Ishikawa (cell line): ENCODE measurements at regions not wholly inside any gene's neighbourhood (a gene's known extent, or its start where the extent isn't known, plus 50 kb on each side); places are given as distances from the start of the nearest gene placed in this dataset.

ENCODE experiments used
- CEBPB ChIP-seq: IDR thresholded peaks from 2 replicates; pipeline ENCODE4 v1.6.1; 2012
- CREB1 ChIP-seq: IDR thresholded peaks from 2 replicates; pipeline ENCODE4 v1.6.1; 2012; ENCODE audit warnings: low read depth
- EGR1 ChIP-seq: IDR thresholded peaks from 2 replicates; pipeline ENCODE4 v1.6.1; 2012
- EP300 ChIP-seq: IDR thresholded peaks from 2 replicates; pipeline ENCODE4 v1.6.1; 2012; ENCODE audit warnings: borderline replicate concordance
- FOXM1 ChIP-seq: IDR thresholded peaks from 2 replicates; pipeline ENCODE4 v1.6.1; 2012; ENCODE audit warnings: low read depth, borderline replicate concordance
- NFIC ChIP-seq: IDR thresholded peaks from 2 replicates; pipeline ENCODE4 v1.6.1; 2012
- RAD21 ChIP-seq: IDR thresholded peaks from 2 replicates; pipeline ENCODE4 v1.6.1; 2012; ENCODE audit warnings: low read depth
- TAF1 ChIP-seq: IDR thresholded peaks from 2 replicates; pipeline ENCODE4 v1.6.1; 2012; ENCODE audit warnings: low read depth, mild to moderate bottlenecking
- TCF12 ChIP-seq: IDR thresholded peaks from 2 replicates; pipeline ENCODE4 v1.6.1; 2012; ENCODE audit warnings: low read depth
- TEAD4 ChIP-seq: IDR thresholded peaks from 2 replicates; pipeline ENCODE4 v1.6.1; 2012
- YY1 ChIP-seq: IDR thresholded peaks from 2 replicates; pipeline ENCODE4 v1.6.1; 2012; ENCODE audit warnings: low read depth
- ZBTB7A ChIP-seq: IDR thresholded peaks from 2 replicates; pipeline ENCODE4 v1.6.1; 2012; ENCODE audit warnings: low read depth
- TF ChIP-seq, protein P1 (sequence below): IDR thresholded peaks from 2 replicates; pipeline ENCODE4 v1.6.1; 2012; ENCODE audit warnings: low read depth, mild to moderate bottlenecking
- TF ChIP-seq, protein P2 (sequence below): IDR thresholded peaks from 2 replicates; pipeline ENCODE4 v1.6.1; 2012
- TF ChIP-seq, protein P3 (sequence below): IDR thresholded peaks from 2 replicates; pipeline ENCODE4 v1.6.1; 2012

DNA sequence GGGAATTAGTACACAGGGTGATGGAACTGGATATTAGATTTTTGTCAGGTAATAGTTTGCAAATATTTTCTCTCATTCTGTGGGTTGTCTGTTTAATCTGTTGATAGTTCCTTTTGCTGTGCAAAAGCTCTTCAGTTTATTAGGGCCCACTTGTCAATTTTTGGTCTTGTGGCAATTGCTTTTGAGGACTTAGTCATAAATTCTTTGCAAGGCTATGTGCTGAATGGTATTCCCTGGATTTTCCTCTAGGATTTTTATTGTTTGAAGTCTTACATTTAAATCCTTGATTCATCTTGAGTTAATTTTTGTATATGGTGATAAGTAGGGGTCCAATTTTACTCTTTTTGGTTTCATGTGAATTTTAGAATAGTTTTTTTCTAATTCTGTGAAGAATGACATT, 111.3 kb downstream of the ARRDC4 start:
- TF ChIP-seq EP300 (no peak), CEBPB (no peak), EGR1 (no peak), NFIC (no peak), RAD21 (no peak), ZBTB7A (no peak), TAF1 (no peak)
- TF ChIP-seq, protein P1, sequence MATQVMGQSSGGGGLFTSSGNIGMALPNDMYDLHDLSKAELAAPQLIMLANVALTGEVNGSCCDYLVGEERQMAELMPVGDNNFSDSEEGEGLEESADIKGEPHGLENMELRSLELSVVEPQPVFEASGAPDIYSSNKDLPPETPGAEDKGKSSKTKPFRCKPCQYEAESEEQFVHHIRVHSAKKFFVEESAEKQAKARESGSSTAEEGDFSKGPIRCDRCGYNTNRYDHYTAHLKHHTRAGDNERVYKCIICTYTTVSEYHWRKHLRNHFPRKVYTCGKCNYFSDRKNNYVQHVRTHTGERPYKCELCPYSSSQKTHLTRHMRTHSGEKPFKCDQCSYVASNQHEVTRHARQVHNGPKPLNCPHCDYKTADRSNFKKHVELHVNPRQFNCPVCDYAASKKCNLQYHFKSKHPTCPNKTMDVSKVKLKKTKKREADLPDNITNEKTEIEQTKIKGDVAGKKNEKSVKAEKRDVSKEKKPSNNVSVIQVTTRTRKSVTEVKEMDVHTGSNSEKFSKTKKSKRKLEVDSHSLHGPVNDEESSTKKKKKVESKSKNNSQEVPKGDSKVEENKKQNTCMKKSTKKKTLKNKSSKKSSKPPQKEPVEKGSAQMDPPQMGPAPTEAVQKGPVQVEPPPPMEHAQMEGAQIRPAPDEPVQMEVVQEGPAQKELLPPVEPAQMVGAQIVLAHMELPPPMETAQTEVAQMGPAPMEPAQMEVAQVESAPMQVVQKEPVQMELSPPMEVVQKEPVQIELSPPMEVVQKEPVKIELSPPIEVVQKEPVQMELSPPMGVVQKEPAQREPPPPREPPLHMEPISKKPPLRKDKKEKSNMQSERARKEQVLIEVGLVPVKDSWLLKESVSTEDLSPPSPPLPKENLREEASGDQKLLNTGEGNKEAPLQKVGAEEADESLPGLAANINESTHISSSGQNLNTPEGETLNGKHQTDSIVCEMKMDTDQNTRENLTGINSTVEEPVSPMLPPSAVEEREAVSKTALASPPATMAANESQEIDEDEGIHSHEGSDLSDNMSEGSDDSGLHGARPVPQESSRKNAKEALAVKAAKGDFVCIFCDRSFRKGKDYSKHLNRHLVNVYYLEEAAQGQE = no peak
- TF ChIP-seq, protein P2, sequence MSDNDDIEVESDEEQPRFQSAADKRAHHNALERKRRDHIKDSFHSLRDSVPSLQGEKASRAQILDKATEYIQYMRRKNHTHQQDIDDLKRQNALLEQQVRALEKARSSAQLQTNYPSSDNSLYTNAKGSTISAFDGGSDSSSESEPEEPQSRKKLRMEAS = no peak
- TF ChIP-seq, protein P3, sequence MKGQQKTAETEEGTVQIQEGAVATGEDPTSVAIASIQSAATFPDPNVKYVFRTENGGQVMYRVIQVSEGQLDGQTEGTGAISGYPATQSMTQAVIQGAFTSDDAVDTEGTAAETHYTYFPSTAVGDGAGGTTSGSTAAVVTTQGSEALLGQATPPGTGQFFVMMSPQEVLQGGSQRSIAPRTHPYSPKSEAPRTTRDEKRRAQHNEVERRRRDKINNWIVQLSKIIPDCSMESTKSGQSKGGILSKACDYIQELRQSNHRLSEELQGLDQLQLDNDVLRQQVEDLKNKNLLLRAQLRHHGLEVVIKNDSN = no peak

DNA sequence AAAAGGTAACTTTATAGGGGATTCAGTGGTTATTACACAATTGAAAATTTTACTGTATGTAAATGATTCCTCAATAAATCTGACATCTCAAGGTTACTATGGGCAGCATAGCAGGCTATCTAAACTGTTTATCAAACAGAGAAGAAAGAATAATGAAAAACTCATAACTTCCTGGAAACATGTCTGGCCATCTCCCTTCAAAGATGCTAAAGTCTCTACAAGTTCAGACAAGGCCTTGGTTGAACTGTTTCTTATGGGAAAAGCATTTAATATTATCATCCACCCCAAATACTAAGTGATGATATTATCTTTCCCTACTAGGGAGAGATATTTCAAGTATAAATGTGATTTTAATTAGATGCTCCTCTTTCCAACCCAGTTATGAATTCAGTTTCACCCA, 114.9 kb downstream of the ARRDC4 start:
- TF ChIP-seq TAF1 (no peak), CREB1 (no peak), TCF12 (no peak), RAD21 (no peak), ZBTB7A (no peak), TEAD4 (no peak), YY1 (no peak), EGR1 (no peak), CEBPB (no peak), FOXM1 (no peak)
- TF ChIP-seq, protein P3 = no peak

DNA sequence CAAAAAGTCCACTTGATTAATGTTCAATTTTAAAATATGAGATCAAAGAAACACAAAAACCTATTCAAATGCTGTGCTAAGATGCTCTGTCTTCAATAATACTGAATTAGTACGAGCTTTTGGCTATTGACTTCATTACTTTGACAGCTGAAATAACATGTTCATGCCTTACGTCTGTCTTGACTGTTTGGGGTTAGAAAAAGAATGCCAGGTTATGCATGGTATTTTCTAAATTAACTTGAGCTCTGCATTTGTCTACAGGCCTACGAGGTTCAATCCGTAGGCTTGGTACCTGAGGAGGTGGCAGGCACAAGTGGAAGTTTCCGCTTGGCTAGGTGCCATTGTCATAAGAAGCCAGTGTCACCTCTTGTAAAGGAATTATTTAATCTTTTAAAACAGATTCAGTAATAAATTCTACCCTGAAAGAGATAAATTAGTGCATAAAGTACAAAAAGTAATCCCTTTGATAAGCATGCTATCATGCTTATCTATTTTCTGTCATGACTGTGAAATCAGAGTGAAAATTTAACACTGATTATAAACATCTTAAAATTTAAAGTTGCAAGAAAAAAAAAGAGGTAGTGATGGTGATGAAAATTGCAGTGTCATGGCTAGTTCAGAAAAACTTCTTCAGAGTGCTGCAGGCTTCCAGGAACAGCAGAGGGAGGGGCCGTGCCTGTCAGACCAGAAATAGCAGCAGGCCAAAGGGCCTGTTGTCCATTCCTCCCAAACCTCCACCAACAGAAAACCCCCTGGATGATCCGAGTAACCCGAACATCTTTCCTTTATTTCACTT, 115.7 kb downstream of the ARRDC4 start:
- TF ChIP-seq, protein P1 = no peak
- no peak for TF ChIP-seq NFIC
- TF ChIP-seq CEBPB = no peak
- TF ChIP-seq YY1 = no peak
- TF ChIP-seq CREB1 = no peak

DNA sequence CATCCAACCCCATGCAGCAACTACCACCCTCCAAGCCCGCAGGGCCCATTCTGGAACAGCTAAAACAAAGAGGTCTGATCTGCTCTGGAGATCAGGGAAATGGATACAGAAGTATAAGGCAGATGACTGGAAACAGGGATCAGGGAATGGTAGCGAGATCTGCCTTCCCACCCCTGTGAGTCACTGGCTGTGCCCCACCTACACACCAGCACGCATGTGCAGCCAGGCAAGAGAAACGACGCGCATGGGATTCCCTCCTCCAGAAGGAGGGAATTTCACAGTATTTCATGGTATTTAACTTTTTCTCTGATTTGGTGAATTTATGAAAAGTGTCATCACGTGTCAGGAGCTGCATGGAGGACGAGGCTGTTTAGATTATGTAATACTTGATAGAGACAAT, 116.7 kb downstream of the ARRDC4 start:
- TF ChIP-seq ZBTB7A (no peak), FOXM1 (no peak), RAD21 (no peak), TAF1 (no peak), TCF12 (no peak), CREB1 (no peak), YY1 (no peak), EGR1 (no peak), EP300 (no peak), TEAD4 (no peak), CEBPB (no peak), NFIC (no peak)
- TF ChIP-seq, protein P2 = no peak
- TF ChIP-seq, protein P1 = no peak
- TF ChIP-seq, protein P3 = no peak
